Breast epithelium (tissue), 4 donors: ENCODE measurements at regions not wholly inside any gene's neighbourhood (a gene's known extent, or its start where the extent isn't known, plus 50 kb on each side); places are given as distances from the start of the nearest gene placed in this dataset.

ENCODE experiments used
- DNase-seq, 2 donors: peaks; one replicate each; pipeline ENCODE4 v3.0.0-alpha.2; 2019; ENCODE audit warnings: low spot score in 2 of 2
- H3K27ac ChIP-seq, 2 donors: fragments of 200-600 bp; sonication (generic) in 1 of 2; one replicate each; pipeline ENCODE4 v1.5.1; 2016 to 2019; ENCODE audit warnings: mild to moderate bottlenecking in 1 of 2
- H3K27me3 ChIP-seq, 2 donors: fragments of 200-600 bp; sonication (generic) in 1 of 2; one replicate each; pipeline versions ENCODE4 v1.5.1 to v1.6.0; 2017 to 2019; ENCODE audit warnings: control low read depth in 1 of 2, mild to moderate bottlenecking in 1 of 2
- H3K36me3 ChIP-seq: fragments of 200-600 bp; one replicate; pipeline ENCODE4 v1.5.1; 2019
- H3K4me1 ChIP-seq, 2 donors: fragments of 200-600 bp; sonication (generic); one replicate each; pipeline ENCODE4 v1.5.1; 2016 to 2019; ENCODE audit warnings: control low read depth in 1 of 2
- H3K4me3 ChIP-seq, 3 donors: fragments of 200-600 bp; sonication (generic); 1 replicate in 2 of 3; 2 replicates in 1 of 3; pipeline ENCODE4 v1.5.1; 2016 to 2019; ENCODE audit warnings: mild to moderate bottlenecking in 3 of 3, moderate library complexity in 2 of 3
- H3K9me3 ChIP-seq, 2 donors: fragments of 200-600 bp; sonication (generic) in 1 of 2; one replicate each; pipeline ENCODE4 v1.5.1; 2016 to 2019; ENCODE audit warnings: control low read depth in 1 of 2
- CTCF ChIP-seq, 3 donors: fragments of 450-650 bp; IDR thresholded peaks; one replicate each; pipeline ENCODE4 v1.5.1; 2016 to 2017; ENCODE audit warnings: antibody characterized with exemption in 3 of 3, mild to moderate bottlenecking in 3 of 3, moderate library complexity in 3 of 3
- POLR2A ChIP-seq: fragments of 450-650 bp; IDR thresholded peaks from one replicate; pipeline ENCODE4 v1.6.1; 2016; ENCODE audit warnings: antibody characterized with exemption, mild to moderate bottlenecking, moderate library complexity
- POLR2AphosphoS5 ChIP-seq, 3 donors: sonication (generic); formaldehyde crosslinking; IDR thresholded peaks; one replicate each; pipeline ENCODE4 v1.6.1; 2017; ENCODE audit warnings: antibody characterized with exemption in 3 of 3
- intact Hi-C: fragments of 100-400 bp; cut with DNase I; formaldehyde crosslinking; loops from one replicate; pipeline ENCODE4 v1.15.1; 2023; ENCODE audit warnings: low total_unique reads

- H3K27ac ChIP-seq = no peak overlapping the region
- no peak for DNase-seq
- H3K9me3 ChIP-seq = no peaks in the 10 kb centered on the region
- H3K36me3 ChIP-seq = no peaks in the 10 kb centered on the region
- H3K4me3 ChIP-seq = no peak overlapping the region
- TF ChIP-seq POLR2A = no peak
- TF ChIP-seq POLR2AphosphoS5 (IDR thresholded peaks at IDR 0.05) = no peak
- TF ChIP-seq CTCF (IDR thresholded peaks at IDR 0.05) = no peak
- no peaks in the 10 kb centered on the region for H3K4me1 ChIP-seq
- no peaks in the 10 kb centered on the region for H3K27me3 ChIP-seq
- intact Hi-C loops = no loop called here
Observed at GRCh38 chr6:98590136-98590681, 244.2 kb upstream of the POU3F2 start.

GRCh38 chr6:98590997-98591396 is 243.4 kb upstream of the POU3F2 start:
- intact Hi-C loops = no loop called here
- H3K27ac ChIP-seq = no peak overlapping the region
- H3K4me1 ChIP-seq = no peaks in the 10 kb centered on the region
- TF ChIP-seq POLR2AphosphoS5 (IDR thresholded peaks at IDR 0.05) (no peak), CTCF (IDR thresholded peaks at IDR 0.05) (no peak), POLR2A (no peak)
- H3K9me3 ChIP-seq = no peaks in the 10 kb centered on the region
- no peak for DNase-seq
- H3K36me3 ChIP-seq = no peaks in the 10 kb centered on the region
- H3K27me3 ChIP-seq = no peaks in the 10 kb centered on the region
- H3K4me3 ChIP-seq = no peak overlapping the region

GRCh38 chr6:98593676-98594075 is 240.7 kb upstream of the POU3F2 start:
- H3K27me3 ChIP-seq = no peaks in the 10 kb centered on the region
- H3K27ac ChIP-seq = no peak overlapping the region
- no peak for DNase-seq
- no peak for TF ChIP-seq POLR2AphosphoS5 (IDR thresholded peaks at IDR 0.05)
- TF ChIP-seq POLR2A = no peak
- no peaks in the 10 kb centered on the region for H3K4me1 ChIP-seq
- intact Hi-C loops = no loop called here
- no peak overlapping the region for H3K4me3 ChIP-seq
- H3K36me3 ChIP-seq = no peaks in the 10 kb centered on the region
- H3K9me3 ChIP-seq = no peaks in the 10 kb centered on the region

- DNase-seq = no peak
- no peaks in the 10 kb centered on the region for H3K36me3 ChIP-seq
Observed at GRCh38 chr6:98601716-98602115, 232.7 kb upstream of the POU3F2 start.

GRCh38 chr6:98605705-98606104 is 228.7 kb upstream of the POU3F2 start:
- Histone ChIP-seq H3K4me1 (no peaks in the 10 kb centered on the region), H3K27me3 (no peaks in the 10 kb centered on the region), H3K4me3 (no peak overlapping the region), H3K27ac (no peak overlapping the region), H3K9me3 (peaks cover 6 to 11% of the 10 kb centered on the region in 2 donors), H3K36me3 (no peaks in the 10 kb centered on the region)
- no peak for TF ChIP-seq CTCF (IDR thresholded peaks at IDR 0.05)
- no peak for DNase-seq
- intact Hi-C loops = no loop called here

More at GRCh38 chr6:98601716-98602115, 232.7 kb upstream of the POU3F2 start:
- H3K4me3 ChIP-seq = no peak overlapping the region
- intact Hi-C loops = no loop called here
- H3K9me3 ChIP-seq = no peaks in the 10 kb centered on the region
- H3K27me3 ChIP-seq = no peaks in the 10 kb centered on the region
- TF ChIP-seq POLR2AphosphoS5 (IDR thresholded peaks at IDR 0.05) = no peak
- TF ChIP-seq CTCF (IDR thresholded peaks at IDR 0.05) = no peak
- TF ChIP-seq POLR2A = no peak
- no peak overlapping the region for H3K27ac ChIP-seq
- H3K4me1 ChIP-seq = no peaks in the 10 kb centered on the region
